K562 (cell line): ENCODE measurements at regions not wholly inside any gene's neighbourhood (a gene's known extent, or its start where the extent isn't known, plus 50 kb on each side); places are given as distances from the start of the nearest gene placed in this dataset.

Experiments used
- C11orf30 ChIP-seq: fragments of 450-650 bp; IDR thresholded peaks from 2 replicates; pipeline ENCODE4 v1.6.1; 2016; ENCODE audit warnings: low read depth, mild to moderate bottlenecking
- GTF2F1 ChIP-seq: IDR thresholded peaks from 2 replicates; pipeline ENCODE4 v1.6.1; 2011; ENCODE audit warnings: low read depth, low read length, improper control_type of control experiment
- HMBOX1 ChIP-seq: sonication (generic); IDR thresholded peaks from 2 replicates; pipeline ENCODE4 v1.6.1; 2016
- HNRNPUL1 ChIP-seq: fragments of 200-400 bp; formaldehyde crosslinking; IDR thresholded peaks from 2 replicates; pipeline ENCODE4 v1.6.1; 2017; ENCODE audit warnings: low read length
- JUNB ChIP-seq: fragments of 450-650 bp; formaldehyde crosslinking; conservative IDR thresholded peaks from 2 replicates; pipeline ENCODE4 v1.4.0; 2020; ENCODE audit warnings: mild to moderate bottlenecking
- MTF1 ChIP-seq: fragments of 250-450 bp; sonication (Bioruptor Pico); IDR thresholded peaks from 2 replicates; pipeline ENCODE4 v1.9.0; 2021; ENCODE audit warnings: moderate library complexity, mild to moderate bottlenecking, inconsistent platforms, borderline replicate concordance
- NCOA1 ChIP-seq: fragments of 450-650 bp; IDR thresholded peaks from 2 replicates; pipeline ENCODE4 v1.6.1; 2016; ENCODE audit warnings: low read depth
- NEUROD1 ChIP-seq: fragments of 150-350 bp; IDR thresholded peaks from 2 replicates; pipeline ENCODE4 v1.6.1; 2014; ENCODE audit warnings: borderline replicate concordance, low read length, low read depth; ENCODE audit not compliant: partially characterized antibody
- SFPQ ChIP-seq: fragments of 200-400 bp; formaldehyde crosslinking; IDR thresholded peaks from 2 replicates; pipeline ENCODE4 v1.6.1; 2017; ENCODE audit warnings: mild to moderate bottlenecking, low read depth, low read length, moderate library complexity
- SMAD1 ChIP-seq: fragments of 150-350 bp; IDR thresholded peaks from 2 replicates; pipeline ENCODE4 v1.6.1; 2014; ENCODE audit warnings: low read length, low read depth; ENCODE audit not compliant: partially characterized antibody
- ZFP36 ChIP-seq: fragments of 150-350 bp; IDR thresholded peaks from 2 replicates; pipeline ENCODE4 v1.6.1; 2018; ENCODE audit warnings: low read length, low read depth; ENCODE audit not compliant: partially characterized antibody
- ZNF239 ChIP-seq: fragments of 250-450 bp; sonication (Bioruptor Pico); IDR thresholded peaks from 2 replicates; pipeline ENCODE4 v1.4.0; 2020; ENCODE audit warnings: mild to moderate bottlenecking
- TF ChIP-seq, protein P1 (sequence below): sonication (generic); formaldehyde crosslinking; IDR thresholded peaks from 2 replicates; pipeline ENCODE4 v1.8.0; 2023; ENCODE audit warnings: missing genetic modification reagents, mild to moderate bottlenecking, borderline replicate concordance
- TF ChIP-seq, protein P2 (sequence below): sonication (generic); formaldehyde crosslinking; IDR thresholded peaks from 2 replicates; pipeline ENCODE4 v1.8.1; 2023; ENCODE audit warnings: mild to moderate bottlenecking, missing genetic modification reagents, moderate library complexity
- TF ChIP-seq, protein P3 (sequence below): fragments of 450-650 bp; IDR thresholded peaks from 2 replicates; pipeline ENCODE4 v1.6.1; 2016; ENCODE audit warnings: mild to moderate bottlenecking

DNA sequence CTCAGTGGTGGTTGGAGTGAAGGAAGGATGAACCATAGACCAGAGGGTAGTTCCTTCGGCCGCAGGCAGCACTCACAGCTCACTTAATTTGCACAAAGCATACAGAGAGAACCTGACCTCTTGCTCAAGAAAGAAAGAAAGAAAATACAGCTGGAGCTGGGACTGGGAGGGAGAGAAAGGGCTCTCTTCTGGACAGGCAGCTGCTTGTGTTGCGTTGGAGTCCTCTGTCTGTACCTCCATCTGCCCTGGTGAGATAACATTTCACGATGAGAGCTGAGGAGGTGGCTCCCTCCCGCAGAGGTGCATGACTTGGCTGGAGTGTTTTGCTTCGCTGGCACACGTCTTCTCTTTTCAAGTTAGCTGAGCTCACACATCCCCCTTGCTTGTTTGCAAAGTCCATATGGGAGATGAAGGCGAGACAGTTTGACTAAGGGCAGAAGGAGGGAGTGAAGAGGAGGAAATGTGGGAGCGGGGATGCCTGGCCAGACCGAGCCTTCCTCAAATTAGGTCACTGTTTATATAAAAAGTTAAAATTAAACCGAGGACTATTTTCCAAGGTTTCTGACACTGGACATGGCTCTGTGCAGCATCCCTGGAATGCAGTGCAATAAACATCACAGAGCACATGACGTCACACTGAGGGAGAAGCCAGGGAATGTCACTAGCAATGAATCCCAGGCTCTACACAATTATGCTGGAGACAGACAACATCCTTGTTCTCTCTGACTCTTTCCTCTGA is 359.4 kb downstream of the CD83 start (continued):
- TF ChIP-seq HMBOX1 (peak; percentile 56; the same call in 1 of the 2 replicates), GTF2F1 (no peak; the same call in 1 of the 2 replicates), NEUROD1 (peak; percentile 87), ZNF239 (CRISPR knock-in tag) (0 out of 2 replicates have a peak, but pooled peaks have one; percentile 30), SFPQ (no peak), HNRNPUL1 (no peak), C11orf30 (peak; percentile 89), ZFP36 (peak; percentile 26), MTF1 (CRISPR knock-in tag) (no peak), NCOA1 (peak; percentile 77; the same call in 1 of the 2 replicates), SMAD1 (peak; percentile 48), JUNB (CRISPR knock-in tag) (no peak)
- TF ChIP-seq, protein P1, sequence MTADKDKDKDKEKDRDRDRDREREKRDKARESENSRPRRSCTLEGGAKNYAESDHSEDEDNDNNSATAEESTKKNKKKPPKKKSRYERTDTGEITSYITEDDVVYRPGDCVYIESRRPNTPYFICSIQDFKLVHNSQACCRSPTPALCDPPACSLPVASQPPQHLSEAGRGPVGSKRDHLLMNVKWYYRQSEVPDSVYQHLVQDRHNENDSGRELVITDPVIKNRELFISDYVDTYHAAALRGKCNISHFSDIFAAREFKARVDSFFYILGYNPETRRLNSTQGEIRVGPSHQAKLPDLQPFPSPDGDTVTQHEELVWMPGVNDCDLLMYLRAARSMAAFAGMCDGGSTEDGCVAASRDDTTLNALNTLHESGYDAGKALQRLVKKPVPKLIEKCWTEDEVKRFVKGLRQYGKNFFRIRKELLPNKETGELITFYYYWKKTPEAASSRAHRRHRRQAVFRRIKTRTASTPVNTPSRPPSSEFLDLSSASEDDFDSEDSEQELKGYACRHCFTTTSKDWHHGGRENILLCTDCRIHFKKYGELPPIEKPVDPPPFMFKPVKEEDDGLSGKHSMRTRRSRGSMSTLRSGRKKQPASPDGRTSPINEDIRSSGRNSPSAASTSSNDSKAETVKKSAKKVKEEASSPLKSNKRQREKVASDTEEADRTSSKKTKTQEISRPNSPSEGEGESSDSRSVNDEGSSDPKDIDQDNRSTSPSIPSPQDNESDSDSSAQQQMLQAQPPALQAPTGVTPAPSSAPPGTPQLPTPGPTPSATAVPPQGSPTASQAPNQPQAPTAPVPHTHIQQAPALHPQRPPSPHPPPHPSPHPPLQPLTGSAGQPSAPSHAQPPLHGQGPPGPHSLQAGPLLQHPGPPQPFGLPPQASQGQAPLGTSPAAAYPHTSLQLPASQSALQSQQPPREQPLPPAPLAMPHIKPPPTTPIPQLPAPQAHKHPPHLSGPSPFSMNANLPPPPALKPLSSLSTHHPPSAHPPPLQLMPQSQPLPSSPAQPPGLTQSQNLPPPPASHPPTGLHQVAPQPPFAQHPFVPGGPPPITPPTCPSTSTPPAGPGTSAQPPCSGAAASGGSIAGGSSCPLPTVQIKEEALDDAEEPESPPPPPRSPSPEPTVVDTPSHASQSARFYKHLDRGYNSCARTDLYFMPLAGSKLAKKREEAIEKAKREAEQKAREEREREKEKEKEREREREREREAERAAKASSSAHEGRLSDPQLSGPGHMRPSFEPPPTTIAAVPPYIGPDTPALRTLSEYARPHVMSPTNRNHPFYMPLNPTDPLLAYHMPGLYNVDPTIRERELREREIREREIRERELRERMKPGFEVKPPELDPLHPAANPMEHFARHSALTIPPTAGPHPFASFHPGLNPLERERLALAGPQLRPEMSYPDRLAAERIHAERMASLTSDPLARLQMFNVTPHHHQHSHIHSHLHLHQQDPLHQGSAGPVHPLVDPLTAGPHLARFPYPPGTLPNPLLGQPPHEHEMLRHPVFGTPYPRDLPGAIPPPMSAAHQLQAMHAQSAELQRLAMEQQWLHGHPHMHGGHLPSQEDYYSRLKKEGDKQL = no peak
- TF ChIP-seq, protein P2, sequence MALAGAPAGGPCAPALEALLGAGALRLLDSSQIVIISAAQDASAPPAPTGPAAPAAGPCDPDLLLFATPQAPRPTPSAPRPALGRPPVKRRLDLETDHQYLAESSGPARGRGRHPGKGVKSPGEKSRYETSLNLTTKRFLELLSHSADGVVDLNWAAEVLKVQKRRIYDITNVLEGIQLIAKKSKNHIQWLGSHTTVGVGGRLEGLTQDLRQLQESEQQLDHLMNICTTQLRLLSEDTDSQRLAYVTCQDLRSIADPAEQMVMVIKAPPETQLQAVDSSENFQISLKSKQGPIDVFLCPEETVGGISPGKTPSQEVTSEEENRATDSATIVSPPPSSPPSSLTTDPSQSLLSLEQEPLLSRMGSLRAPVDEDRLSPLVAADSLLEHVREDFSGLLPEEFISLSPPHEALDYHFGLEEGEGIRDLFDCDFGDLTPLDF = no peak
- TF ChIP-seq, protein P3, sequence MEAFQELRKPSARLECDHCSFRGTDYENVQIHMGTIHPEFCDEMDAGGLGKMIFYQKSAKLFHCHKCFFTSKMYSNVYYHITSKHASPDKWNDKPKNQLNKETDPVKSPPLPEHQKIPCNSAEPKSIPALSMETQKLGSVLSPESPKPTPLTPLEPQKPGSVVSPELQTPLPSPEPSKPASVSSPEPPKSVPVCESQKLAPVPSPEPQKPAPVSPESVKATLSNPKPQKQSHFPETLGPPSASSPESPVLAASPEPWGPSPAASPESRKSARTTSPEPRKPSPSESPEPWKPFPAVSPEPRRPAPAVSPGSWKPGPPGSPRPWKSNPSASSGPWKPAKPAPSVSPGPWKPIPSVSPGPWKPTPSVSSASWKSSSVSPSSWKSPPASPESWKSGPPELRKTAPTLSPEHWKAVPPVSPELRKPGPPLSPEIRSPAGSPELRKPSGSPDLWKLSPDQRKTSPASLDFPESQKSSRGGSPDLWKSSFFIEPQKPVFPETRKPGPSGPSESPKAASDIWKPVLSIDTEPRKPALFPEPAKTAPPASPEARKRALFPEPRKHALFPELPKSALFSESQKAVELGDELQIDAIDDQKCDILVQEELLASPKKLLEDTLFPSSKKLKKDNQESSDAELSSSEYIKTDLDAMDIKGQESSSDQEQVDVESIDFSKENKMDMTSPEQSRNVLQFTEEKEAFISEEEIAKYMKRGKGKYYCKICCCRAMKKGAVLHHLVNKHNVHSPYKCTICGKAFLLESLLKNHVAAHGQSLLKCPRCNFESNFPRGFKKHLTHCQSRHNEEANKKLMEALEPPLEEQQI = peak; percentile 77
